HG02798 (cell line): ENCODE measurements at regions not wholly inside any gene's neighbourhood (a gene's known extent, or its start where the extent isn't known, plus 50 kb on each side); places are given as distances from the start of the nearest gene placed in this dataset.
"Not testable (repeated sequence)": the region's sequence is repeated elsewhere in the genome, so short reads cannot be mapped to it uniquely, and the experiment has no call there.

Experiments used
- ATAC-seq: cut with Tn5 transposase; IDR thresholded peaks from one replicate; pipeline ENCODE4 v1.9.1; 2021; ENCODE audit warnings: mild to moderate bottlenecking; ENCODE audit not compliant: unreplicated experiment, poor library complexity

DNA sequence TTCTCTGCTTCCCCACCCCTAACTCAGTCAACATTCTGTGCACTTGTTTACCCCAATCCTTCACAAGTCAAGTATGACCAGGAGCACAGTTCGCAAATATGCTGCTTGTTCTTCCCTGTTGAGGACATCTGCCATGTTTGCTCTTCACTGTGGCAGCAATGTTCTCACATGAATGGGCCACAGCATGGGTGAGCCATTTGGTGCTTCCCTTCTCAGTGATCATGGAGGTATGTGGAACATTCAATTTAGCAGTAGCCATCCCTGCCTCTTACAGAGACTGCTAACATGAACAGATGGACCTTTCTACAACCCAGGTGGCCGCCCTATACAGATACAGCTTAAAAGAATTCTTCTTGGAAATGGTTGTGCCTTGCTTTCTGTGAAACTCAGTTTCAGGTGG, 660.1 kb upstream of the SGO1 start:
- no peak for ATAC-seq

DNA sequence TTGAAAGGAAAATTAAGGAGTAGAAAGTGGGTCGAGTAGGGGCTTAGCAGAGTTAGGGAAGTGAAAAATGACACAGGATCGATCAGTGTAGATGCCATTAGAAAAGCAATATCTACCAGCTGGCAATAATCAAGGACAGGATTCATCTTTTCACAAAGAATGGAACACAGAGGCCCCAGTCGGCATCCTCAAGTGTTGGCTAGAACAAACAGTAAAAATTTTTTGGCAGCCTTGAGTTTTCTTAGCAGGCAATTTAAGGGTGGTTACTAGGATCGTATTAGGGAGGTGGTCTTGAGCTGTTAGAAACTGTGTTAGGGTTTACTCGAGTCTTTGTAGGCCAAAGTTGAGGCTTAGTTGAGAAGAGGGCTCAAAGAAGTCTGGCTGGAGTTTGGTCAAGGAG, 658.8 kb upstream of the SGO1 start:
- no peak for ATAC-seq

DNA sequence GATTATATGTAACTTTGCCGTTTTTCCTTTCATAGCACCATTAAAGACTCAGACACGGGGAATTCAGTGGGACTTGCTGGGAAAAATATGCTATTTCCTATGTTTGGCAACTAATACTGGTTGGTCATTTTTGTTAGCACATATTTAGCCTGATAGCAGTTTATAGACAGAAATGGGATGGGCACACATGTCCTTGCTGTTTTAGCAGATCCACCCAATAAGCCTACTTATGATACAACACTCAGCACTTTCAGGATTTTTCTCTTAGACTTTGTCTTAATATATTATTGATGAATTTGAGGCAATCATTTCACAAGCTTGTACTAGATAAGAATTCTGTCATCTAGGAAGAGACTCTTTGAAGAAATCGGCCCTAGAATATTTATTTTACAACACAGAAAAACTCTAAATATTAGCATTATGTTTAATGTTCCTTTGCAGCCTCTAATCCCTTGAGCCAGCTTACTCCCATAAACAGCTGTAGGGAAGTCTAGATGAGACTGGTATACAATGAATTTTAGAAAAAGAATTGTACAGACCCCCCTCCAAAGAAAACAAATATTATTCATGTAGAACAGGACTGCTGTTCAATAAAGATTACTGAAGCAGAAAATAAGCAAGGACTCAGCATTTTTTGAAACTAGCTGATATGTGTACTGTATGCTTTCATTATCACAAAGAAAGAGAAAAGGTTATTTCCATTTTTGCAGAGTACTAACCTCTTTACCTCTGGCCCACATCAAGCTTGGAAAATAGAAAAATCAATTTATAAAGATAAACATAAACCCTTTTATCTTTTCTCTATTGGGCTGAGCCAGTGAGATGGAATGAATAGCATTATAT, 656.8 kb upstream of the SGO1 start:
- no peak for ATAC-seq

DNA sequence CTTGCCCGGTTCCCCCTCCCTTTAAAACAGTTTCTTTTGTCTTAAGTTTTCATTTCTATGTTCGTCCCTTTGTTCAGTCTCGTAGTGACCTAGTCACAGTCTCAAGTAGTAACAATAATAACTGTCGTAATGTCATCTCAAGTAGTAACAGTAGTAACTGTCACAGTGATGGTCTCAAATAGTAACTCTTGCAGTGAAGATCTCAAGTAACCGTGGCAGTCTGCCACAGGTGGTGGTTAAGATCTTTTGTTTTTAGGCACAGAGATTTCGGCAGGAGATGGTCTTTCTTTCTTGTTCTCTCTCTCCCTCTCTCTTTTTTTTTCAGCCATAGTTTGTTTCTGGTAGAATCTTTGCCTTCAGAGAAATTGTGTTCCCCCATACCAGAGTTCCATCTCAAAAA, 656.0 kb upstream of the SGO1 start:
- no peak for ATAC-seq

DNA sequence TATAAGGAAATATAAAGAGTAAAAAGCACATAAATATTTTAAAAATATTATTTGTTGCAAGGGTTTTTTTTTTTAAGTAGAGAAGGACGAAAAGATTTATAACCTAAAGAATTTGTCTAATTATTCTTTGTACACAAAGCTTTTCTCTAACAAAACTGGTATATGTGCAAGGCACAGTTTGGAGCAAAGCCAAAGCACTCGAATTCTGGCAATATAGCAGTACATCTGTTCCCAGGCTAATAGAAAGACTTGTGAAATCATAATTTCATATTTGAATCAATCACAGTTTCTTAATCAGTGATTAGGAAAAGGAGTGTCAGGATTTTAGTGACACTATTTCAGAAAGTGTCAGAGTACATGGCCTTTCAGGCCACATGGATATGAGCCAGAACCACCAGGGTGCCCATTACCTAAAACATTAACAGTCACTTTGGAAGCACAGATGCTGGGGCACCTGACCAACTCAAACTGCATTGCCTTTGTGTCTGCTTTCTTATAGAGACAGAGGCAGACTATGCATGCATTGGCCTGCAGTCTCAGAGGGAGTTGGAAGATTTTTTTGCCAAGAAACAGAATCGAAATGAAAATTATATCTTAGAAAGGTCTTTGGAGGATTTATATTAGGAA, 651.8 kb upstream of the SGO1 start:
- no peak for ATAC-seq

DNA sequence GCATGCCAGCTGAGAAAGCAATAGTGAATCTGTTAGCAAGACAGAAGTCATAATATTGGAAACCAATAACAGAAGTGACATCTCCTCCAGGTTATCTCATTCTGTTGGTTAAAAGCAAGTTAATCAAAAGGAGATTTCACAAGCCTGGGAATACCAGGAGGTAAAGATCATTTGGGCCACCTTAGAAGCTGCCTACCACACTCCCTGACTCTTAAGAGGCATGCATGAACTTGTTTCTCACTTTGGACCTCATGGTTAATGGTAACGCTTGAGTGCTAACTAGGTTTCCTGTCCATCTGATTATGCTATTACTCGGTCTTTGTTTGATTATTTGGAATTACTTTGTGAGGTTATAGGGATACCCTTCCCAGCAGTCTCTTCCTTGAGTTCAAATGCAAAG, 650.8 kb upstream of the SGO1 start:
- ATAC-seq, result no peak

DNA sequence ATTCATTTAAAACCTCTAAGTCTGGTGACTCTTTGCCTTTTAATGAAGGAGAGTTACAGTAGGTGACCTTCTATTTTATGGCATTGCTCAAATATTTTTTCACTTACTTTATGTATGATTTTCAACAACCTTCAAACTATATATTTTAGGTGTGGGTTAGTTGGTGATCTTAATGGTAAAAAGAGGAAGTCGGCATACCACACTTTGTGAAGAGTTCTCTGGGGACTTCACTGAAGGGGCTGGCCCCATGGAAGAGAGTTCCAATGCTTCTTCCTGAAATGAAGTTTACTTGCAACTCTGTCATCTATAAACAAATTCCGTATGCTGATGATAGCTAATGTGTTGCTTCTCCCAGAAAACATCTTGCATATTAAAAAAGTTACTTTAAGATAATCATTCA, 647.0 kb upstream of the SGO1 start:
- no peak for ATAC-seq

DNA sequence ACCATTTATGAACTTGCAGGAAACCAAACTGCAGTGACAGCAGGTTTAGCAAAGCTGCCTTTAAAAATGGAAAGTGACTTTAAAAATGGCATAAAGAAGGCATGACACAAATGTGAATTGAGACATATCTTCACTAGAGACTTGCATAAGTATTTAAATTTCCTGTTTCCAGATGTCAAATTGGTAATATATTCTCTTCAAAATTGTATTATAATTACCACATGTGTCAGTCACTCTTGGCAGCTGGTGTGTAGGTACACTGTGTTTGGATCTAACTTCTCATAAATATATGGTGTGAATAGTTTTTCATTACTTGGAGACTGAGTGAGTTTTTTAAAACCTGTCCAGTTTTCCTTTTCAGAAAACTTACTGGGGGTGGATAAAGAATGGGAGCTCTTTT, 636.2 kb upstream of the SGO1 start:
- ATAC-seq, result no peak

DNA sequence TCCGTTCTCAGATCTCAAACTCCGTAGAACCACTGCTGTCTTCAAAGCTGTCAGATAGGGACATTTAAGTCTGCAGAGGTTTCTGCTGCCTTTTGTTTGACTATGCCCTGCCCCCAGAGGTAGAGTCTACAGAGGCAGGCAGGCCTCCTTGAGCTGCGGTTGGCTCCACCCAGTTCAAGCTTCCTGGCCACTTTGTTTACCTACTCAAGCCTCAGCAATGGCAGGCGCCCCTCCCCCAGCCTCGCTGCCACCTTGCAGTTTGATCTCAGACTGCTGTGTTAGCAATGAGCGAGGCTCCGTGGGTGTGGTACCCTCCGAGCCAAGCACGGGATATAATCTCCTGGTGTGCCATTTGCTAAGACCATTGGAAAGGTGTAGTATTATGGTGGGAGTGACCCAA, 634.9 kb upstream of the SGO1 start:
- ATAC-seq, result not testable (repeated sequence)

DNA sequence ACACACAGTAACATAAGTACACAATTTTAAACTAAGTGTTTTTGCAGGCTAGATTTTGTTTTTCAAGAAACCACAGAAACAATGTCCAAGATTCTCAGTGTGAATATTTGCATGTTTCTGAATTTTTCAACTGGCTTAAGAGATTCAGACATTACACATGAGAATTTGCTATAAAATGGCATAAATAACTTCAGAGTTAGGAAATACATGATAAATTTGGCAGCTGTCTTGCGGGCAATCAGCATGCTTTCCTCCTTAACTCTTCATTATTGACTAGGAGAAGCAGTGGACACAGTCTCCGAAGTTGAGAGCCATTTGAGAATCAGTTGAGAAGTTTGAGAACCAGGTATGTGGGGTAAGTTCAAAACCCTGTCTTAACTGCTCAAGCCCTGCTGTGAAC, 625.6 kb upstream of the SGO1 start:
- ATAC-seq, result no peak

DNA sequence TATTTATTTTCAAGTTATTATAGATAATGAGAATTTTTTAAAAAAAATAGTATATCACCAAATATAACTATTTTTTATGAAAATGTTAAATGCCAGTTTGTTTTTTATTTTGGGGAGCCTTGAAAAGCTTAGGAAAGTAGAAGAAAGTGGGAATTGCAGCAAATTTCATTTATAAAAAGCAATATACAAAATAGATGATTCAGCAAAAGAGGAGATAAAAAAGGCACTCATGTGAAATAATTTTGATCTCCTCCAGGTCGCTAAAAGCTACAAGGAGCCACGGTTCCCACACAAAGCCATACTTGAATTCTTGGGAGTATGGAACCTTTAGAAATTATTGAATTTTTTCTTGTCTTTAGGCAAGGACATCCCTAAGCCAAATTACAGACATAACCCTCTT, 625.0 kb upstream of the SGO1 start:
- no peak for ATAC-seq

DNA sequence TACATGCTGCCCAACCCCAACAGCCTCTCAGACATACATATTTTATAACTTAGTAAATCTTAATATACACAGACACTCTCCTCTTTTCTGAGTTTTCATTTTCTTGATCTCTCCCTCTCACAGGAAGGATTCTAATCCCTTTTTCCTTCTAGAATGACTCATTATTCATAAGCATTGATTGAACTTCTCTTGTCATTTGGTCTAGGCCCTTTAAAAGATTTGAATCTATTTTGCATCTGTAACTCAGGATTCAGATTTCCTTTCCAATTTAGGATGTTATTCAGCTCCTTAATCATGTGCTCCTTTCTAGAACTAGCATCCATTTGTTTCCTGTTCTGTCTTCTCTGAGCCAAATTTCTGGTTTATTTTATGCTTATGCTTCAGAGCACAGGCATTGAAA, 624.5 kb upstream of the SGO1 start:
- no peak for ATAC-seq

DNA sequence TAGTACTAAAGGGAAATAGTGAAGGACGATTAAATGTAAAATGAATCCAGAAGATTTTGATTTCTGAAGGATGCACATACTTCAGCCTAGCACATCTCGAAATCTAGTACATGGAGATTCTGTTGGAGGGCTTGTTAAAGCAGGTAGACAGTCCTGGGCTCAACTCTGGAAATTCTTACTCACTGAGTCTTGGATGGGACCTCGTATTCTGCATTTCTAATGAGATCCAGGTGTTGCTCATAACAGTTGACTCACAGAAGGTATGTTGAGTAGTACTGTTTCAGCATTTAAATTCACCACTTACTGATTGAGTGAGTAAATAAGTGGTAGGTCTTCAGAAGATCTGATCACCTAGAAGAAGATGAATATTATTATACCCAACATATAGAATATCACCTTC, 623.4 kb upstream of the SGO1 start:
- no peak for ATAC-seq

DNA sequence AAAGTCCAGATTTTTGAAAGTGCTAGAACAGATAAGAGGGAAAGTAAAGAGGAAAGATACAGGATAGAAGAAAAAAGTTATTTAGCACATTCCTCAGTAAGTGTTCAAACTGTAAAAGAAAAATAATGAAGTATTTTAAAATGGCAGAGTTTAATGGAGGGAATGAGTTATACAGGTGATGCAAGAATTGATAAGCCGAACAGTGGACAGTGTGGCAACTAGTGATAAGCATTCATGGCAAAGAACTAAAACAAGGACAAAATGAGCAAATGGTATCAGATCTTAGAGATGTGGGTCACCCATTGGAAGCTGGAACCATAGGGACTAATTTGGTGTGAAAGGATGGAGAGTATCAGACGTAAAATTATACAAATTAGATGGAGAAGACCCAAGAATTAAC, 622.9 kb upstream of the SGO1 start:
- no peak for ATAC-seq

DNA sequence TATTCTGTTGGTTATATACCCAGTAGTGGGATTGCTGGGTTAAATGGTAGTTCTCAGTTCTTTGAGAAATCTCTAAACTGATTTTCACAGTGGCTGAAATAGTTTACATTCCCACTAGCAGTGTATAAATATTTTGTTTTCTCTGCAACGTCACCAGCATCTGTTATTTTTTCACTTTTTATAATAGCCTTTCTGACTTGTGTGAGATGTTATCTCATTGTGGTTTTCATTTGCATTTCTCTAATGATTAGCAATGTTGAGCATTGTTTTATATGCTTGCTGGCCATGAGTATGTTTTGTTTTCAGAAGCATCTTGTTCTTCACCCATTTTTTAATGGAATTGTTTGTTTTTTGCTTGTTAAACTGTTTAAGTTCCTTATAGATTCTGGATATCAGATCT, 612.7 kb upstream of the SGO1 start:
- ATAC-seq, result no peak

DNA sequence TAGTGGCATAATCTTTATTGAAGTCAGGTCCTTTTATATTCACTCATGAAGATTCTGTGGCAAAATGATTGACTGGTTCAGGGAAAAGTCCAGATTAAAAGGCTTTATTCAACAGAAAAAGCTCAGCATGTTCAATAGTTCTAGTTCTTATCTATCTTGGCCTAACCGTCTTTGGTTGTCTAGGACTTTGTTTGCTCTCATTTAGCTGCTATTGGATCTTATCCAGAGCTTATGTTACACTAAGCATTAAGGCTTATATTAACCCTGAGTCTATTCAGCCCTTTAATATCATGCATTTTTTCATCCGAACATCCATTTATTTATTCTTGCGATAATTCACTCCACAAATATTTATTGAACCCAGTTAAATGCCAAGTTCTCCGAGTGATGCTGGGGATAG, 601.0 kb upstream of the SGO1 start:
- no peak for ATAC-seq

DNA sequence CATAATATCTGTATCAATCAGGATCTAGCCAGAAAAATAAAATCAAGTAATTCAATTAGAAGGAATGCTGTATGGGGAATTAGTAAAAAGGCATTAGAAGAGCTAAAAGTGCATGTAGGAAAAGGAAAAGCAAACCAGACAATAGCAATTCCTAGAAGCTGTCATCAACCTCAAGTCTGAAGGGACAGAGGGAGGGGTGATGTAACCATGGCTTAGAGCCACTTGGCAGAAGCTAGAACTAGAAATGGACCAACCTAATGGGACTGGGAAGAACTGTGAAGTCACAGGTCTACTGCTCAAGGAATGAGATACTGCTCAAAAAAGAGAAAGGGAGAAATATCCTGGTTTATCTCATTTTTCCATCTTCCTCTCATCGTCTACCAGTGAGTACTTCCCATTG, 590.7 kb upstream of the SGO1 start:
- no peak for ATAC-seq

DNA sequence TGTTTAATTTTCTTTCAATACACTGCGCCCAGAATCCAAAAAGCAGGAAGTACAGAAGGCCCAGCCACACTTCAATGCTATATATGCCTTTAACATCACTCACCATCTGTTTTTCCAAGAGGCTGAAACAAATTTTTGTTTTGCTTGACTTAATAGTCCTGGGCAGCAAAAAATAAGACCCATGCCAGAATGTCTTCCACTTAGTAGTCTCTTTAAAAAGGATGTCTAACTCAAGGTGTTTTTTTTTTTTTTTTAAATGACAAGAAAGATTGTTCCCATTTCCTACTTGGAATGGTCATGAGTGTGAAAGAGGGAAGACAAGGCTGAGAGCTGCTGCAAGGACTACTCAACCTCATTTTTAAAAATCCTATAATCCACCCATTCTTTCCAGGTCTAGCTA, 590.3 kb upstream of the SGO1 start:
- no peak for ATAC-seq

DNA sequence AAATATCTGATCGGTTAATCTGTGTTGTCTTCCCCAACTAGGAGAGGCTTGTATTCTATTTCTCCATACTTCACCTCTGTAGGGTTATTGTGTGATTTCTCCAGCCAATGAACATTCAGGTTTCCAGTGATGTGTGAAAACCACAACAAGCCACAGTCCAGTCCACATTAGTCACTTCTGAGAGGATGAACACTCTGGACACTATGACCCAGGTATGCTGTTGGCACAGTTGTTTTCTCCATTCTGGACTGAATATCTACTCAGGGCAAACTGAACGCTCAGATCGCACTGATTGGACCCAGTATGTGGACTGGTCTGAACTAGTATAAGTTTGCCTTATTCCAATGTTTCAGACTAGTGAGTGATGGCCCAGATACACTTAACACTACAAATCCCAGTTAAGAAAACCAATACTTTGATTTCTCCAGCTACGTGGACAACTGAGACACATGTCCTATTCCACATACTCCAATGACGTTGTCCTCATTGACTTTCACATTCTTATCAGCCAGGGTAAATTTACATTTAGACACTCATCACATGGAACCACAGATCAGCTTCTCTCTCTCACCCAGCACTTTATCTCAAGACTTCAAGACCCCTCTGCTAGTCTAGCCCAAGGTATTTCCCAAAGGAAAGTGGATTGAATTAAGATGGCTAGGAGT, 587.4 kb upstream of the SGO1 start:
- ATAC-seq, result no peak

DNA sequence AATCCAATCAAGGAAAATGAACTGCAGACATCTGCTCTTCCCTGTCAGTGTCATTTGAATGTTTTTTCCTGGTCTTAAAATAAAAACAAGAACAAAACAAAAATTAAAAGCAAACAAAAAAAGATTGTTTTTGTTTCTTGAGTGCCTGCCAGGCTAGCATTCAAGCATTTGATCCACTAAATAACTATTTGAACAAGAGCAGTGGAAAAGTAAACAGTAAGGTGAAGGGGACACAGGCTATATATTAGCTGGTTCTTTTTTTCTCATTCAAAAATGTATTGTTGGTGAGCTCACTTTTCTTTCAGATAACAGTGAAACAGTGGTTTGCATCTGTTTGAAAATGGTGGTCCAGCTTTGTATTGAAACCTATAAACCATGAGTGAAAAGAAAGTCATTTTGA, 586.9 kb upstream of the SGO1 start:
- no peak for ATAC-seq

DNA sequence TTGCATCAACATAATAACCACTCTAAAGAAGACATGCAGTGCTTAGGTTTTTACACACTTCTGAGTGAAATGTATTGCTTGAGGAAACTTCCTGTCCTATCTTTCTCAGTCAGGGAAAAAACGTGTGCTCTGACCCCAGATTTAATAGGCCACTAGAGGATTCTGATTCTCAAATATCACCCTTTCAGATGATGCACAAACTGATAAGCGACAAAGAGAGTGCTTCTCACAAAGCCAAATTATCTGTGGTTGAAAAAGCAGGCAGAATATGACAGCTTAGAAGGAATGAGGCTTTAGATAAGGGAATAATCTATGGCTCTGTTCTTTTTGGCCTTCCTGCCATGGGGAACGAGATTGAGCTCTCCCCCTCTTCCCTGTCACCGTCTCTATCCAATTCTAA, 583.4 kb upstream of the SGO1 start:
- no peak for ATAC-seq

DNA sequence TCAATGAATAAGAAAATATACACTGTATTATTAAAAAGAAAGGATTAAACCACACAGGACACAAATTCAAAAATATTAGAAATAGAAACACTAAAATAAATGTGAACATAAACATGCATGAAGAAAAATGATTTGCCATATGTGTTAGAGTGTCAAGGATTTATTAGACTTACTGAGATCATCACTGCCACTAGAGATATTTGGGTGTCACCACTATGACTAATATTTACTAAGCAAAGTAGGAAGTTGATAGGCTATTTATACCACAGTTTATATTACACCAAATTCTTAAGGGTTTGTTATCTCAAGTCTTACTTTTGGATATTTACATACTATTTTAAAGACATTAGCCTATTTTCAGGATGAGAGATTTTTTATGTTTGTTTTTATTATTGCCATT, 575.0 kb upstream of the SGO1 start:
- no peak for ATAC-seq
